RKO (cell line): ENCODE measurements at regions not wholly inside any gene's neighbourhood (a gene's known extent, or its start where the extent isn't known, plus 50 kb on each side); places are given as distances from the start of the nearest gene placed in this dataset.
"Not testable (repeated sequence)": the region's sequence is repeated elsewhere in the genome, so short reads cannot be mapped to it uniquely, and the experiment has no call there.

Experiments
- DNase-seq: peaks from one replicate; pipeline ENCODE4 v3.0.0-alpha.2; 2016; ENCODE audit warnings: low spot score

- DNase-seq, result not testable (repeated sequence)
Observed at GRCh38 chr13:18238586-18238985, 943.0 kb downstream of the TUBA3C start.

- DNase-seq, result no peak
Observed at GRCh38 chr13:18236528-18236815, 945.2 kb downstream of the TUBA3C start.

GRCh38 chr13:18235756-18236527 lies 945.7 kb downstream of the TUBA3C start:
- DNase-seq, result no peak

GRCh38 chr13:18235172-18235571 lies 946.5 kb downstream of the TUBA3C start:
- DNase-seq, result no peak

- not testable (repeated sequence) for DNase-seq
Observed at GRCh38 chr13:18234451-18234850, 947.2 kb downstream of the TUBA3C start.

- DNase-seq, result no peak
Observed at GRCh38 chr13:18233783-18234299, 947.8 kb downstream of the TUBA3C start.

GRCh38 chr13:18232994-18233782 lies 948.4 kb downstream of the TUBA3C start:
- no peak for DNase-seq

- no peak for DNase-seq
Observed at GRCh38 chr13:18232298-18232993, 949.2 kb downstream of the TUBA3C start.

GRCh38 chr13:18224411-18224810 lies 957.2 kb downstream of the TUBA3C start:
- not testable (repeated sequence) for DNase-seq

- not testable (repeated sequence) for DNase-seq
Observed at GRCh38 chr13:18214689-18215088, 966.9 kb downstream of the TUBA3C start.

- DNase-seq, result not testable (repeated sequence)
Observed at GRCh38 chr13:18213511-18213910, 968.1 kb downstream of the TUBA3C start.

GRCh38 chr13:18212873-18213272 lies 968.8 kb downstream of the TUBA3C start:
- no peak for DNase-seq

- DNase-seq, result not testable (repeated sequence)
Observed at GRCh38 chr13:18211752-18212560, 969.7 kb downstream of the TUBA3C start.

GRCh38 chr13:18204614-18205178 lies 976.9 kb downstream of the TUBA3C start:
- DNase-seq, result not testable (repeated sequence)

- DNase-seq, result not testable (repeated sequence)
Observed at GRCh38 chr13:18195365-18195678, 986.3 kb downstream of the TUBA3C start.

GRCh38 chr13:18194631-18195364 lies 986.8 kb downstream of the TUBA3C start:
- DNase-seq, result not testable (repeated sequence)

GRCh38 chr13:18194104-18194503 lies 987.5 kb downstream of the TUBA3C start:
- DNase-seq, result not testable (repeated sequence)
